CD4-positive, alpha-beta T cell (primary cell): ENCODE measurements at regions not wholly inside any gene's neighbourhood (a gene's known extent, or its start where the extent isn't known, plus 50 kb on each side); places are given as distances from the start of the nearest gene placed in this dataset.
"Not testable (repeated sequence)": the region's sequence is repeated elsewhere in the genome, so short reads cannot be mapped to it uniquely, and the experiment has no call there.

Source experiments
- ATAC-seq: fragments of 200-7000 bp; cut with Tn5 transposase; one replicate; pipeline ENCODE4 v1.10.0; 2022; ENCODE audit warnings: mild to moderate bottlenecking; ENCODE audit not compliant: poor library complexity
- CTCF ChIA-PET: fragments of 350-600 bp; sonication (Branson Sonifier 250); formaldehyde crosslinking; loops from one replicate; lab custom pipeline; 2021; ENCODE audit warnings: antibody characterized with exemption, inconsistent platforms; lab: Charles Lee
- POLR2A ChIA-PET: fragments of 350-600 bp; sonication (Branson Sonifier 250); formaldehyde crosslinking; loops from one replicate; lab custom pipeline; 2021; ENCODE audit warnings: antibody characterized with exemption, inconsistent platforms; lab: Charles Lee
- DNase-seq, 14 experiments: peaks; one replicate each; pipeline ENCODE4 v3.0.0-alpha.2; 2013 to 2020; ENCODE audit warnings: mixed read lengths in 2 of 14
- H3K27ac ChIP-seq, 2 donors: one replicate each; pipeline versions ENCODE4 v1.5.1 to v1.7.0; 2013; ENCODE audit warnings: low read length in 2 of 2, low read depth in 1 of 2, mild to moderate bottlenecking in 1 of 2
- H3K27me3 ChIP-seq, 2 experiments: 1 replicate in 1 of 2; 2 replicates in 1 of 2; pipeline versions ENCODE4 v1.6.1 to v1.7.0; 2013; ENCODE audit warnings: low read length in 2 of 2, control low read depth in 1 of 2, mild to moderate bottlenecking in 1 of 2, moderate library complexity in 1 of 2; ENCODE audit not compliant: insufficient read depth in 2 of 2, control insufficient read depth in 1 of 2
- H3K36me3 ChIP-seq: one replicate; pipeline ENCODE4 v1.6.1; 2013; ENCODE audit warnings: low read length, control low read depth; ENCODE audit not compliant: insufficient read depth
- H3K4me1 ChIP-seq: one replicate; pipeline ENCODE4 v1.6.1; 2013; ENCODE audit warnings: low read length, control low read depth; ENCODE audit not compliant: insufficient read depth
- H3K4me3 ChIP-seq: one replicate; pipeline ENCODE4 v1.5.1; 2013; ENCODE audit warnings: mild to moderate bottlenecking, low read length, moderate library complexity
- H3K9me3 ChIP-seq, 2 experiments: 1 replicate in 1 of 2; 2 replicates in 1 of 2; pipeline versions ENCODE4 v1.6.1 to v1.7.0; 2013; ENCODE audit warnings: low read length in 2 of 2, mild to moderate bottlenecking in 2 of 2, control low read depth in 1 of 2, moderate library complexity in 1 of 2; ENCODE audit not compliant: control insufficient read depth in 1 of 2, insufficient read depth in 1 of 2
- H3K27ac Mint-ChIP-seq: one replicate; pipeline ENCODE4 v1.8.0; 2020; ENCODE audit warnings: mixed read lengths
- H3K27me3 Mint-ChIP-seq: one replicate; pipeline ENCODE4 v1.8.0; 2021; ENCODE audit warnings: mixed read lengths
- H3K36me3 Mint-ChIP-seq: one replicate; pipeline ENCODE4 v1.8.0; 2021; ENCODE audit warnings: low read depth, mixed read lengths
- H3K4me1 Mint-ChIP-seq: one replicate; pipeline ENCODE4 v1.8.0; 2021; ENCODE audit warnings: low read depth, mixed read lengths
- H3K4me3 Mint-ChIP-seq: one replicate; pipeline ENCODE4 v1.8.0; 2020; ENCODE audit warnings: mild to moderate bottlenecking, mixed read lengths
- H3K9me3 Mint-ChIP-seq: one replicate; pipeline ENCODE4 v1.8.0; 2020; ENCODE audit warnings: mixed read lengths
- CTCF ChIP-seq: fragments of 200-600 bp; IDR thresholded peaks from one replicate; pipeline ENCODE4 v1.8.0; 2022; ENCODE audit warnings: antibody characterized with exemption, mild to moderate bottlenecking
- intact Hi-C, 2 experiments: fragments of 100-400 bp; cut with DNase I in 1 of 2; cut with micrococcal nuclease in 1 of 2; formaldehyde crosslinking; loops; one replicate each; pipeline versions ENCODE4 v1.15.1 to v1.9.0; 2023 to 2025; cut with DNase I, micrococcal nuclease

GRCh38 chr13:71350886-71351285 lies 516.1 kb downstream of the DACH1 start:
- Histone ChIP-seq H3K27ac (no peak overlapping the region), H3K27me3 (no peaks in the 10 kb centered on the region), H3K9me3 (peaks cover 0 to 1% of the 10 kb centered on the region in 2 experiments), H3K4me3 (no peak overlapping the region), H3K4me1 (no peaks in the 10 kb centered on the region), H3K36me3 (no peaks in the 10 kb centered on the region)
- DNase-seq (no peak), ATAC-seq (no peak)
- intact Hi-C loops, result no loop called here
- no peaks in the 10 kb centered on the region for H3K36me3 Mint-ChIP-seq
- ChIA-PET POLR2A (no interaction called here), CTCF (no interaction called here)
- no peaks in the 10 kb centered on the region for H3K4me1 Mint-ChIP-seq
- H3K4me3 Mint-ChIP-seq, result no peak overlapping the region
- no peak overlapping the region for H3K27ac Mint-ChIP-seq
- H3K9me3 Mint-ChIP-seq, result no peaks in the 10 kb centered on the region
- no peak for TF ChIP-seq CTCF
- H3K27me3 Mint-ChIP-seq, result no peaks in the 10 kb centered on the region

GRCh38 chr13:71345856-71346255 lies 521.1 kb downstream of the DACH1 start:
- H3K4me3 Mint-ChIP-seq, H3K27me3 ChIP-seq, H3K4me3 ChIP-seq, H3K36me3 Mint-ChIP-seq, H3K27ac Mint-ChIP-seq, DNase-seq, POLR2A ChIA-PET, H3K4me1 Mint-ChIP-seq, H3K9me3 Mint-ChIP-seq, intact Hi-C loops, H3K27ac ChIP-seq, H3K4me1 ChIP-seq, ATAC-seq, H3K36me3 ChIP-seq, CTCF ChIA-PET, H3K27me3 Mint-ChIP-seq, H3K9me3 ChIP-seq: not testable (repeated sequence)

GRCh38 chr13:71339736-71340135 lies 527.3 kb downstream of the DACH1 start:
- Mint-ChIP-seq H3K4me1 (no peaks in the 10 kb centered on the region), H3K4me3 (no peak overlapping the region), H3K9me3 (no peaks in the 10 kb centered on the region), H3K27me3 (no peaks in the 10 kb centered on the region), H3K36me3 (no peaks in the 10 kb centered on the region), H3K27ac (no peak overlapping the region)
- DNase-seq (no peak), ATAC-seq (no peak)
- POLR2A ChIA-PET, result no interaction called here
- H3K4me1 ChIP-seq, result no peaks in the 10 kb centered on the region
- no peaks in the 10 kb centered on the region for H3K9me3 ChIP-seq
- intact Hi-C loops, result no loop called here
- CTCF ChIA-PET, result no interaction called here
- H3K4me3 ChIP-seq, result no peak overlapping the region
- no peaks in the 10 kb centered on the region for H3K27me3 ChIP-seq
- H3K36me3 ChIP-seq, result no peaks in the 10 kb centered on the region
- no peak for TF ChIP-seq CTCF
- H3K27ac ChIP-seq, result no peak overlapping the region

- no peaks in the 10 kb centered on the region for H3K36me3 Mint-ChIP-seq
- no peaks in the 10 kb centered on the region for H3K9me3 ChIP-seq
- H3K4me1 Mint-ChIP-seq, result no peaks in the 10 kb centered on the region
- no peaks in the 10 kb centered on the region for H3K27me3 ChIP-seq
- no peak overlapping the region for H3K4me3 Mint-ChIP-seq
- no peak overlapping the region for H3K27ac Mint-ChIP-seq
- intact Hi-C loops, result no loop called here
- no peaks in the 10 kb centered on the region for H3K27me3 Mint-ChIP-seq
- H3K4me1 ChIP-seq, result no peaks in the 10 kb centered on the region
- ChIA-PET POLR2A (no interaction called here), CTCF (no interaction called here)
- ATAC-seq, result no peak
- TF ChIP-seq CTCF, result no peak
- no peaks in the 10 kb centered on the region for H3K9me3 Mint-ChIP-seq
- no peak overlapping the region for H3K4me3 ChIP-seq
- no peak for DNase-seq
- no peaks in the 10 kb centered on the region for H3K36me3 ChIP-seq
- no peak overlapping the region for H3K27ac ChIP-seq
Measured at GRCh38 chr13:71339005-71339404, 528.0 kb downstream of the DACH1 start.
